K562 (cell line): ENCODE measurements at regions not wholly inside any gene's neighbourhood (a gene's known extent, or its start where the extent isn't known, plus 50 kb on each side); places are given as distances from the start of the nearest gene placed in this dataset.

ENCODE experiments used
- ATAC-seq: fragments of 200-7000 bp; cut with Tn5 transposase; 3 replicates; pipeline ENCODE4 v1.9.1; 2020; ENCODE audit warnings: moderate library complexity
- BruUV-seq: library from RNA; stranded (reverse); fragments of 400-500 nt; replicated peaks from 2 replicates; lab custom pipeline; 2021; lab: Mats Ljungman, UMichigan
- CTCF ChIA-PET: fragments of 300-600 bp; formaldehyde crosslinking; extraction: SDS; loops from one replicate; lab custom pipeline; 2021; ENCODE audit warnings: low intra/inter-chr PET ratio; lab: Yijun Ruan, JAX
- POLR2A ChIA-PET: fragments of 300-600, 350-650 bp; sonication (Branson Sonifier 250); formaldehyde crosslinking; extraction: SDS; loops from one replicate; lab custom pipeline; 2021; ENCODE audit warnings: antibody characterized with exemption, inconsistent platforms; lab: Yijun Ruan, JAX
- DNase-seq, 4 experiments: peaks; one replicate each; pipeline versions ENCODE4 v3.0.0 to v3.0.0-alpha.2; 2011 to 2018; ENCODE audit warnings: low spot score in 3 of 4, mixed read lengths in 3 of 4; ENCODE audit errors: extremely low read depth in 1 of 4
- FAIRE-seq: peaks from 2 replicates; lab custom pipeline; 2011; peaks lifted over from hg19 to GRCh38; lab: Jason Lieb, UNC
- H2AFZ ChIP-seq: 2 replicates; pipeline ENCODE4 v1.6.0; 2011; ENCODE audit warnings: low read depth, low read length, control low read depth, inconsistent platforms
- H3K27ac ChIP-seq: fragments of 200-600 bp; 3 replicates; pipeline ENCODE4 v1.8.0; 2011; ENCODE audit warnings: low read depth, mild to moderate bottlenecking, control low read depth, inconsistent platforms, low read length, moderate library complexity, mixed read lengths; ENCODE audit errors: extremely low read depth
- H3K27me3 ChIP-seq, 2 experiments: fragments of 300-600 bp in 1 of 2; 2 replicates in 1 of 2; 3 replicates in 1 of 2; pipeline versions ENCODE4 v1.6.0 to v1.8.0; 2011; ENCODE audit warnings: inconsistent platforms in 2 of 2, low read length in 2 of 2, mild to moderate bottlenecking in 1 of 2, mixed read lengths in 1 of 2, moderate library complexity in 1 of 2; ENCODE audit not compliant: control insufficient read depth in 2 of 2, insufficient read depth in 2 of 2
- H3K36me3 ChIP-seq: fragments of 300-600 bp; 3 replicates; pipeline ENCODE4 v1.8.0; 2011; ENCODE audit warnings: mild to moderate bottlenecking, low read length, inconsistent platforms; ENCODE audit not compliant: control insufficient read depth, insufficient read depth
- H3K4me1 ChIP-seq, 2 experiments: fragments of 200-600 bp in 1 of 2; replicated peaks in 1 of 2; 2 replicates in 1 of 2; 3 replicates in 1 of 2; pipeline versions ENCODE4 v1.5.1 to v1.8.0; 2011; ENCODE audit warnings: inconsistent platforms in 2 of 2, low read length in 2 of 2, mild to moderate bottlenecking in 1 of 2, mixed read lengths in 1 of 2, moderate library complexity in 1 of 2; ENCODE audit not compliant: control insufficient read depth in 2 of 2, insufficient read depth in 2 of 2
- H3K4me2 ChIP-seq: 2 replicates; pipeline ENCODE4 v1.6.1; 2011; ENCODE audit warnings: low read length, control low read depth, inconsistent platforms, mixed read lengths; ENCODE audit not compliant: insufficient read depth
- H3K4me3 ChIP-seq: fragments of 200-600 bp; sonication (generic), shearing (Covaris generic); 2 replicates; pipeline ENCODE4 v1.5.1; 2016; ENCODE audit warnings: control low read depth, inconsistent platforms
- H3K79me2 ChIP-seq: fragments of 200-600 bp; 3 replicates; pipeline ENCODE4 v1.8.0; 2011; ENCODE audit warnings: low read length, inconsistent platforms; ENCODE audit not compliant: control insufficient read depth, insufficient read depth
- H3K9ac ChIP-seq, 2 experiments: 2 replicates each; pipeline versions ENCODE4 v1.6.0 to v1.6.1; 2011; ENCODE audit warnings: low read depth in 2 of 2, low read length in 2 of 2, control low read depth in 1 of 2, inconsistent platforms in 1 of 2, mild to moderate bottlenecking in 1 of 2, mixed read lengths in 1 of 2; ENCODE audit not compliant: insufficient read depth in 1 of 2
- H3K9me1 ChIP-seq: one replicate; pipeline ENCODE4 v1.6.0; 2011; ENCODE audit warnings: inconsistent platforms, mild to moderate bottlenecking, low read length, moderate library complexity; ENCODE audit not compliant: control insufficient read depth, insufficient read depth
- H3K9me3 ChIP-seq: replicated peaks from 2 replicates; pipeline ENCODE4 v1.5.1; 2011; ENCODE audit warnings: low read depth, low read length, inconsistent platforms; ENCODE audit not compliant: control insufficient read depth, insufficient read depth
- H4K20me1 ChIP-seq: replicated peaks from 2 replicates; pipeline ENCODE4 v1.6.1; 2011; ENCODE audit warnings: low read length, inconsistent platforms, mixed read lengths; ENCODE audit not compliant: control insufficient read depth, insufficient read depth
- CHAMP1 ChIP-seq: fragments of 450-650 bp; IDR thresholded peaks from 2 replicates; pipeline ENCODE4 v1.6.1; 2016; ENCODE audit warnings: mild to moderate bottlenecking
- CUX1 ChIP-seq: fragments of 200-800 bp; sonication (Bioruptor generic); IDR thresholded peaks from 2 replicates; pipeline ENCODE4 v1.6.1; 2016; ENCODE audit warnings: missing genetic modification characterization, missing compliant biosample characterization
- IRF1 ChIP-seq: sonication (generic); formaldehyde crosslinking; IDR thresholded peaks from 2 replicates; pipeline ENCODE4 v1.8.0; 2022; ENCODE audit warnings: missing genetic modification reagents, mild to moderate bottlenecking, borderline replicate concordance
- RBM15 ChIP-seq: fragments of 200-400 bp; formaldehyde crosslinking; IDR thresholded peaks from 2 replicates; pipeline ENCODE4 v1.6.1; 2018; ENCODE audit warnings: mild to moderate bottlenecking, low read length, moderate library complexity; ENCODE audit not compliant: insufficient read depth
- TCF7L2 ChIP-seq: fragments of 150-350 bp; IDR thresholded peaks from 2 replicates; pipeline ENCODE4 v1.6.1; 2016; ENCODE audit warnings: low read depth, mild to moderate bottlenecking, low read length, moderate library complexity
- XRCC4 ChIP-seq: IDR thresholded peaks from one replicate; pipeline ENCODE4 v1.6.1; 2011; ENCODE audit not compliant: insufficient read depth, insufficient read length; ENCODE audit errors: extremely low read depth
- ZNF274 ChIP-seq: IDR thresholded peaks from 2 replicates; pipeline ENCODE4 v1.6.1; 2011; ENCODE audit warnings: low read depth, mild to moderate bottlenecking, low read length, moderate library complexity, borderline replicate concordance
- ZNF507 ChIP-seq: conservative IDR thresholded peaks from 2 replicates; pipeline ENCODE4 v1.6.1; 2017; ENCODE audit warnings: missing genetic modification characterization, missing compliant biosample characterization
- WGBS: fragments of 100-300 bp; shearing (Covaris generic); methylation state at CpG from one replicate; pipeline ENCODE4 v1.1.6; 2016; ENCODE audit warnings: low coverage, mixed read lengths; ENCODE audit not compliant: insufficient coverage; ENCODE audit errors: missing lambda C conversion rate; 5-methylcytosine and 5-hydroxymethylcytosine counted together
- in situ Hi-C: fragments of 300-500 bp; cut with MboI; formaldehyde crosslinking; loops from 4 replicates; pipeline ENCODE4 v1.15.0; 2018; ENCODE audit warnings: inconsistent platforms, mixed read lengths
- intact Hi-C: fragments of 100-400 bp; cut with micrococcal nuclease; formaldehyde crosslinking; loops from 2 replicates; pipeline ENCODE4 v1.14.2; 2022
- TF ChIP-seq, protein P1 (sequence below): fragments of 250-450 bp; sonication (Bioruptor Pico); IDR thresholded peaks from 2 replicates; pipeline ENCODE4 v1.8.0; 2022; ENCODE audit warnings: inconsistent platforms, mild to moderate bottlenecking, moderate library complexity, borderline replicate concordance

DNA sequence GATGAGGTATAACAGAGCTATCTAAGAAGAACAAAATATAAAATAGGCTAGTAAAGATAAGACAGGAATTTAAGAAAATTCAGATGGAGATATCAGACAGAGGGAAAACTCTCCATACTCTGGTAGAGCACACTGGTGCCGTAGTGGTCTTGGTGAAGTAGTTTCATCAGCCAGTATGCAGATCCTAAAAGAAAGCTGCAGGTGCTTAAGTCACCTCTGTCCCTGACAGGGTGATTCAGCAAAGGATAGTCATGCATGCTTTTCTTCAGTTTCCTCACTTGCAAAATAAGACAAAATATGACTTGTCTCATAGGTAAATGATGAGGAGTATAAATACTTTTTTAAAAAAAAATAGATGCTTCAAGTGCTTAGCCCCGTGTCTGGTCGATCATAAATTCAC, 794.9 kb downstream of the TNS3 start (continued):
- no peak for TF ChIP-seq CUX1 (CRISPR knock-in tag)
- TF ChIP-seq ZNF274: no peak

- Histone ChIP-seq H3K9me3 (no peaks in the 10 kb centered on the region), H3K27me3 (no peaks in the 10 kb centered on the region), H3K4me1 (no peaks in the 10 kb centered on the region), H3K9ac (no peak overlapping the region), H4K20me1 (no peaks in the 10 kb centered on the region), H2AFZ (no peak overlapping the region), H3K4me3 (no peak overlapping the region), H3K36me3 (no peaks in the 10 kb centered on the region), H3K79me2 (no peaks in the 10 kb centered on the region), H3K9me1 (no peaks in the 10 kb centered on the region), H3K4me2 (no peak overlapping the region), H3K27ac (no peak overlapping the region)
- in situ Hi-C loops: no loop called here
- ChIA-PET CTCF (no interaction called here), POLR2A (no interaction called here)
- BruUV-seq: no TSS peak
- ATAC-seq: no peak
- no peak for DNase-seq
- WGBS: 0% methylated on average over 8 of the region's 8 CpGs
- intact Hi-C loops: no loop called here
- no peak for FAIRE-seq
- TF ChIP-seq ZNF507 (tag) (no peak), CHAMP1 (no peak), TCF7L2 (no peak), XRCC4 (no peak), RBM15 (no peak), IRF1 (CRISPR knock-in tag) (no peak)
- TF ChIP-seq, protein P1, sequence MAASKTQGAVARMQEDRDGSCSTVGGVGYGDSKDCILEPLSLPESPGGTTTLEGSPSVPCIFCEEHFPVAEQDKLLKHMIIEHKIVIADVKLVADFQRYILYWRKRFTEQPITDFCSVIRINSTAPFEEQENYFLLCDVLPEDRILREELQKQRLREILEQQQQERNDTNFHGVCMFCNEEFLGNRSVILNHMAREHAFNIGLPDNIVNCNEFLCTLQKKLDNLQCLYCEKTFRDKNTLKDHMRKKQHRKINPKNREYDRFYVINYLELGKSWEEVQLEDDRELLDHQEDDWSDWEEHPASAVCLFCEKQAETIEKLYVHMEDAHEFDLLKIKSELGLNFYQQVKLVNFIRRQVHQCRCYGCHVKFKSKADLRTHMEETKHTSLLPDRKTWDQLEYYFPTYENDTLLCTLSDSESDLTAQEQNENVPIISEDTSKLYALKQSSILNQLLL (CRISPR knock-in tag): no peak
These were observed 795.5 kb downstream of the TNS3 start for GRCh38 chr7:46786221-46786954.
